Left colon (tissue), 2 donors: ENCODE measurements at regions not wholly inside any gene's neighbourhood (a gene's known extent, or its start where the extent isn't known, plus 50 kb on each side); places are given as distances from the start of the nearest gene placed in this dataset.

ENCODE experiments used
- ATAC-seq: fragments of 200-7000 bp; cut with Tn5 transposase; one replicate; pipeline ENCODE4 v1.9.1; 2020; ENCODE audit warnings: mild to moderate bottlenecking, moderate library complexity
- DNase-seq, 2 donors: peaks; one replicate each; pipeline ENCODE4 v3.0.0-alpha.2; 2020
- intact Hi-C, 2 donors: fragments of 100-400 bp; cut with DNase I in 1 of 2; cut with micrococcal nuclease in 1 of 2; formaldehyde crosslinking; loops; one replicate each; pipeline versions ENCODE4 v1.11.2 to v1.14.0; 2022; cut with DNase I, micrococcal nuclease
- donor health status: DM: no; HTN: no; CAD: no.
- donor health status: DM: yes; HTN: yes; CAD: no.

DNA sequence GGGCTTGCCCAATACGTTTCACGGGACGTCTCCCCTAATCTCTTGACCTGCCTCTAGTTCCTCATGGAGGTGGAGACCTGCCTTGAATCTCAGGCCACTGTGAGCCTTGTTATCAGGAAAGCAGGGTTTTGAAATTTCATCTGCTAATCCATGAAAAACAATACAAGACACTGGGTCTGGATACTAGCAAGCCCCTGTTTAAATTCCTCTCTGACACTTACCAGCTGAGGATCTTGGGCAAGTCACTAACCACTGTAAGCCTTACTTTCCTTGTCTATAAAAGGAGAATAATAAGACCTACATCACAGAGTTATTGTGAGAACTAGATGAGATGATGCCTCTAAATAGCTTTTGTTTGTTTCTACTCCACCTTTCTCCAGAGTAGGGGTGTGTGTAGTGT is 303.6 kb downstream of the FGFR2 start:
- no peak for DNase-seq
- intact Hi-C loops: no loop called here
- ATAC-seq: peak; percentile 45

- ATAC-seq (no peak), DNase-seq (no peak)
- intact Hi-C loops: no loop called here
Observed at GRCh38 chr10:121296378-121296777, 301.9 kb downstream of the FGFR2 start.

- intact Hi-C loops: no loop called here
- ATAC-seq (no peak), DNase-seq (no peak)
Observed at GRCh38 chr10:121296881-121297585, 301.2 kb downstream of the FGFR2 start.

DNA sequence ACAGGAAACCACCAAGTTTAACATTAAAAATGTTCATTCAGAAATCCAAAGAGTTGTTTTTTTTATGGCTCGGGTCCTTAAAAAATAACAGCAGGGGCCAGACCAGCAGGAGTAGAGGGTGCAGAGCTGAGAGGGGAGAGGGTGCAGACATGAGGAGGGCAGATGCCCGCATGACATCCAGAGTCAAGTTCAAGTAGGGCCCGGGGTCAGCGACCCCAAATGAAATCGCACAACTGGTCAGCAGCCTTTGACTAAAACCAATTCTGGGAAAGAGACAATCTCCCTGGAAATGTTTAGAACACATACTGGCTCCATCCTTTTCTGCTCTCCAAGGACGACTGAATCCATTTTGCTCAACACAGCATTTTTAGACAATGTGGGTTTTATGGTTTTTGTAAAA is 297.5 kb downstream of the FGFR2 start:
- intact Hi-C loops: no loop called here
- ATAC-seq (no peak), DNase-seq (no peak)

- ATAC-seq (no peak), DNase-seq (no peak)
- intact Hi-C loops: no loop called here
Observed at GRCh38 chr10:121302541-121303180, 295.6 kb downstream of the FGFR2 start.

DNA sequence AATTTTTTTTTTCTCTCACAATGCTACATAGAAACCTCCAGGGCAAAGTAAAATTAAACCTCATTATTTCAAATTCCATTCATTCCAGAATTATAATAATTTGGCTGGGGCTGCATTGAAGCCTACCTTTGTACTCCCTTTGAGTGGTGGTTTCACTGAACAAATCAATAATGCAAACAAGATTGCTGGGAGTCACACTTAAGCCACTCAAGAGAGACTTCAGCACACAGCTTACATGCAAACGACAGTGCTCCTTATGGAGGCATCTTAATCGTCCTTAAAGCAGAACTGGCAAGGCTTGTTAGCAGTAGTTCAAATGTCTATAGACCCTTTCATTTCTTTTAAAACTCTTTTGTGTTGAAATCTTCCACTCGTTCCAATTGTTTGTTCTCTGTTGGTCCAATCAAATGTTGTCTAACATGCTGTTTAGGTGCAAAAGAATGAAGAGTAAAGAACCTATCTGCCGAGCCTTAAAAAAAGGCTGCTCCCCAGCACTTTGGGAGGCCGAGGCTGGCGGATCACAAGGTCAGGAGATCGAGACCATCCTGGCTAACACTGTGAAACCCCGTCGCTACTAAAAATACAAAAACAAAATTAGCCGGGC is 294.9 kb downstream of the FGFR2 start:
- DNase-seq (no peak), ATAC-seq (no peak)
- intact Hi-C loops: no loop called here

DNA sequence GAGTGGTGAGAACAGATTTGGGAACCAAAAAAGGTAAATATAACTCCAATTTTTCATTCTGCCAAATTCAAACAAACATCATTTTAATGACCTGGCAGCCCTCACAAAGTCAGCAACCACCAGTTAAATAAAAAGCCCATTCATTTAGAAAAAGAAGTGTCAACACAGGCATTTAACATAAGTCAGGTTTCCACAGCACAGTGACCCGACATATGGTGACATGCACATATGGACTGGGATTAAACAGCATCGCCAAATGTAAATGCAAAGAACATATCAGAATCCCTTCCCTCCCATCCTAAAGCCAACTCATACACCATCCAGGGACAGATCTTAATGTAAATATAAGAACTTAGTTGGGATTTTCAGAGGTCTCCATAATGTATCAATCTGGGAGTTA is 293.2 kb downstream of the FGFR2 start:
- intact Hi-C loops: no loop called here
- ATAC-seq (no peak), DNase-seq (no peak)

GRCh38 chr10:121306159-121306673 is 292.0 kb downstream of the FGFR2 start:
- DNase-seq (no peak), ATAC-seq (no peak)
- intact Hi-C loops: no loop called here

GRCh38 chr10:121307411-121307980 is 290.7 kb downstream of the FGFR2 start:
- DNase-seq (no peak), ATAC-seq (no peak)
- intact Hi-C loops: no loop called here

DNA sequence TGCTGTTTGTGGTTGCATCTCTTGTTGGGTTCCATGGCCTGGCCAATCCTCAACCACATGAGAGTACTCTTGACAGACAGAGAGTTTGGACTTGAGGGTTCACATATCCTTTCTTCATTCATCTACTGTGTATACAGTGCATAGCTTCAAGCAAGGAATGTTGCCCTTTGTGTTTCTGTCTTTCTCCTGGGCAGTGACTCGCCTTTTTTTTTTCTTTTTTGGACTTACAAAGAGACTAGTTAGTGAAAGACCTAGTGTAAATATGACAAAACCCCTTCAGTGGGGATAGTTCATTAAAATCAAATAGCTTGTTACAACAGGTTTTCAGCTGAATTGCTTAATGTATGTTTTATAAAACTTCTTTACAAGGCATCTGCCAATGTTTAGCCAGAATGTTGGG is 290.2 kb downstream of the FGFR2 start:
- ATAC-seq: no peak
- DNase-seq: no peak
- intact Hi-C loops: no loop called here

GRCh38 chr10:121309164-121309563 is 289.1 kb downstream of the FGFR2 start:
- ATAC-seq (no peak), DNase-seq (no peak)
- intact Hi-C loops: no loop called here

GRCh38 chr10:121310151-121310711 is 288.0 kb downstream of the FGFR2 start:
- no peak for DNase-seq
- peak; percentile 59 for ATAC-seq
- intact Hi-C loops: no loop called here

DNA sequence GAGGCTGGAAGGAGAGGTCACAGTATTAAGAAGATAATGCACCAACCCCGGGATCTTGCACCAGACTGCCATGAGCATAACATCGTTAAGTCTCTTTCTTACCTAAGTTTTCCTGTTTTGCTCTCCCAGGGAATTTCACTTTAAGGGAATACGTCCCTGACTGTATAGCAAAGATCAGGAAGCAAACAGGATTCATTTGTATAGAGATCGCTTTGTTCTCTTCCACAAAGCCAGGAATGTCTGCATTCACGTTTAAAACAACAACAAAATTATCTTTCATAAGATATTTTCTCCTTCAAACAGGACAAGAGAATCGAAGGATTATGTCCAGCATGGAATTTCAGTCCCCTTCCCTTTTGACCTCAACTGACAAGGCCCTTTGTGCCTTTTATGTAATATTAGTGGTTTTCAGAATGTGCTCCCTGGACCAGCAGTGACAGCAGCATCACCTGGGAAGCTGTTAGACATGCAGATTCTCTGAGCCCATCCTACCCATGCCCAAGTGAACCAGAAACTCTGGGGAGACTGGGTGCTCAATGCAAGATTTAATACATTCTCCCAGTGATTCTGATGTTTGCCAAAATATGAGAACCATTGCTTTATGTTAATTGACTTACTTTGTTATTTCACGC is 286.3 kb downstream of the FGFR2 start:
- intact Hi-C loops: no loop called here
- no peak for DNase-seq
- ATAC-seq: peak; percentile 55

DNA sequence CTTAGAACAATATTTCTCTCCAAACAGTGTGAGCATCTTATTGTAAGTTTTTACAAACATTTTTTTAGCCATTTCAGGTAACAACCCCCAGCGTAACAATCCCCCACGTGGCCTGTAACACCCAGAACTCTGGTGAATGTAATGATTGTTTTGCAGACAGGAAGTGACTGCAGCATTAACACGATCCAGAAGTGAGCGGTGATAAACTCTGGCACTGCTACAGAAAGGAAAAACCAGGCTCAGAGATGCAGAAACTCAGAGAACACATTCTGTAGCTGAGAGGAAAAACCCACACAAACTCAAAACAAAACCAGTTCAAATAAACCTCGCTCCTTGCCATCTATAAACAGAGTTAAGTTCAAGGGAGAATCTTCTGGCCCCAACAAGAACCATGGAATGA is 285.7 kb downstream of the FGFR2 start:
- peak; percentile 68 for ATAC-seq
- intact Hi-C loops: no loop called here

DNA sequence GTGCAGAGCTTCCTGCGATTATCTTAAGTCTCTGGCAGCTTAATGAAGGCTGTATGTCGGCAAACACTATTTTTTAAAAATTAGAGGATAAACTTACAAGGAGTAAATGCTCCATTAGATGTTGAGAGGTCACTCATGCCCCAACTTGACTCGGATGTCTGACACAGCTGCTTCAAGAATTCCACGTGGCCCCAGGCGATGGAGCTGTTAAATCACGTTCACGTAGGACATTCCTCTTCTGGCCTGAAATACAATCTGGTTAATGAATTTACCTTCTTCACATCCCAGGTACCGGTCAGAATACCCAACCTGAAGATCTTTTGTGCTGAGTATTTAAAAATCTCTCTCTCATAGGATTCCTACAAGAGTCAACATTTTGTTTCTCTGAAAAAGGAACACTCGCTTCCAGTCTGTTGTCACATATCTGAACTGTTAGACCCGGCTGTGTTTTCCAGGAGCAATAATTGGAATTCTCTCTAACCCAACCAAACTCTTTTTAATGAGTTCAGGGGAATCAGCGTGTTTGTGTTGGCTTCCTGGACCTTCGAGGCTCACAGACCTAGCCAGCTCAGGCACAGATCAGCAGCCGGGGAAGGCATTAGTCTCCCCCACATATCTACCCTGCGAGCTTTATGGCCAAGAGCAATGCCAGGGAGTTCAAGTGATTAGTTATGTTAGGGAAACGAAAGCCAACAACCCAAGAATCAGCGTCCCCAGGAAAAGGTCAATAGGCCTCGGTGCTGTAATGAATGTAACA is 284.9 kb downstream of the FGFR2 start:
- intact Hi-C loops: no loop called here
- DNase-seq: no peak
- no peak for ATAC-seq

More for the DNA sequence above, 285.7 kb downstream of the FGFR2 start:
- no peak for DNase-seq

DNA sequence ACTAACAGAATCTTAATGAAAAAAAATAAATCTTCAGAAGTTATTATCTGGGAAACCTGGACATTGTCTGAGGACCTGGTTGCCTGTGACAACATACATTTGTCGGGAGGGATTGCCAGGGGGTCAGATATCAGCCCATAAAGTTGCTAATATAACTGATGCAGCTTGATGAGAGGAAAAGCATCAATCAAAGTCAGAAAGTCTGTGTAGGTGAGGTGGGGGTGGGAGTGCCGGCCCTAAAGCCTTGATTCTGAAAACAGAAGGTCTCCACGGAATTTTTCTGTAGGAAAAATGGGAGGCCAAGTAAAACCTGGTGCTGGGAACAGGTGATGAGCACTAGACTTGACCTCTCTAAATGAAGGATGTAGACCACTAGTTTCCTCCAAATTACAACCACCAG is 281.8 kb downstream of the FGFR2 start:
- DNase-seq: no peak
- no peak for ATAC-seq
- intact Hi-C loops: no loop called here

DNA sequence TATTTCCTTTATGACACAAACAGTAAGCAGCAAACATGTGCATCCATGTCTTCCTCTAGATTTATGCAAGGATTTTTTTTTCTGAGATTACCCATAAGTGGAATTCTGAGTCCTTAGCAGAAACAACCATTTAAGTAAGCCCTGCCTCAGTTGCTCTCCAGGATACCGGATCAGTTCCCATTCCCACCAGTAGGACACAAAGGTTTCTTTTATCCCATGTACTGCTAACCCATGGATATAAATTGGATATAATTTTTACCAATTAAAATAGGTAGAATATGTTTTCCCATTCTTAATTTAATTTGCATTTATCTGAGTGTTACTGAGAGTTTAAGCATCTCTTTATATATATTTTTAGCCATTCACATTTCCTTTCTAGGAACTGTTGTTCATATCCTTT is 280.9 kb downstream of the FGFR2 start:
- intact Hi-C loops: no loop called here
- no peak for DNase-seq

DNA sequence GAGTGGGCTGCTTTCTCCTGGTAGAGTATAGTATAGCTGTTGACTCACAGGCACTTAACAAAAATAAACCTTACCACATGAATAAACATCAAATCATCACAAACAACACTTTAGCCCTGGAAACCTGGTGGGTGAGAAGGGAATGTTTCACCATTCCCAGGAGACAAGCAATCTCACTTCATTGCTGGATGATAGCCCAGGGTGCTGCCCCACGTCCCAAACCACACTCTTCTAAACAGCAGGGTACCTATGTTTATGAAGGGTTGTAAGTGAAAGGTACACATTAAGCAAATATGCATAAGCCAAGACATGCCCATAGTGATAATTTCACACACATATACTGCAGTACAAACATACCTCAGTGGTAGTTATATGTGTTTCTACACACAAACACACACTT is 276.2 kb downstream of the FGFR2 start:
- no peak for ATAC-seq
- DNase-seq: no peak
- intact Hi-C loops: no loop called here

More for the DNA sequence above, 280.9 kb downstream of the FGFR2 start:
- ATAC-seq: no peak

GRCh38 chr10:121322776-121323175 is 275.5 kb downstream of the FGFR2 start:
- intact Hi-C loops: no loop called here
- ATAC-seq: no peak
- DNase-seq: no peak
